ENCODE measurements at regions not wholly inside any gene's neighbourhood (a gene's known extent, or its start where the extent isn't known, plus 50 kb on each side); places are given as distances from the start of the nearest gene placed in this dataset.
"Not testable (repeated sequence)": the region's sequence is repeated elsewhere in the genome, so short reads cannot be mapped to it uniquely, and the experiment has no call there.

- not testable (repeated sequence) for DNase-seq
Observed at GRCh38 chr11:3583476-3583875, 58.3 kb downstream of the ART5 start.

- not testable (repeated sequence) for DNase-seq
Observed at GRCh38 chr11:3581389-3581725, 60.4 kb downstream of the ART5 start.

GRCh38 chr11:3580487-3581388, 61.1 kb downstream of the ART5 start:
- peak in 13 of 56 donors; percentile 2 to 54 (median 14) for DNase-seq

GRCh38 chr11:3579600-3580459, 62.0 kb downstream of the ART5 start:
- DNase-seq: not testable (repeated sequence)

- not testable (repeated sequence) for DNase-seq
Observed at GRCh38 chr11:3576066-3576604, 65.7 kb downstream of the ART5 start.

GRCh38 chr11:3572976-3573647, 68.7 kb downstream of the ART5 start:
- DNase-seq: not testable (repeated sequence)

- not testable (repeated sequence) for DNase-seq
Observed at GRCh38 chr11:3571752-3572151, 70.0 kb downstream of the ART5 start.

- not testable (repeated sequence) for DNase-seq
Observed at GRCh38 chr11:3565838-3566237, 76.0 kb downstream of the ART5 start.

GRCh38 chr11:3564383-3564782, 77.4 kb downstream of the ART5 start:
- DNase-seq: not testable (repeated sequence)

- not testable (repeated sequence) for DNase-seq
Observed at GRCh38 chr11:3554621-3555020, 87.2 kb downstream of the ART5 start.

- not testable (repeated sequence) for DNase-seq
Observed at GRCh38 chr11:3544990-3545389, 96.8 kb downstream of the ART5 start.

- not testable (repeated sequence) for DNase-seq
Observed at GRCh38 chr11:3538220-3538619, 103.6 kb downstream of the ART5 start.

GRCh38 chr11:3537254-3537653, 104.5 kb downstream of the ART5 start:
- not testable (repeated sequence) for DNase-seq

- not testable (repeated sequence) for DNase-seq
Observed at GRCh38 chr11:3532958-3533357, 108.8 kb downstream of the ART5 start.

- DNase-seq: not testable (repeated sequence)
Observed at GRCh38 chr11:3531280-3531679, 110.5 kb downstream of the ART5 start.

GRCh38 chr11:3523567-3523966, 118.2 kb downstream of the ART5 start:
- not testable (repeated sequence) for DNase-seq

- DNase-seq: not testable (repeated sequence)
Observed at GRCh38 chr11:3520905-3521304, 120.9 kb downstream of the ART5 start.

GRCh38 chr11:3519841-3520240, 122.0 kb downstream of the ART5 start:
- DNase-seq: not testable (repeated sequence)

GRCh38 chr11:3516934-3517567, 124.7 kb downstream of the ART5 start:
- DNase-seq: not testable (repeated sequence)

- DNase-seq: not testable (repeated sequence)
Observed at GRCh38 chr11:3516345-3516933, 125.4 kb downstream of the ART5 start.

Data from amygdala (tissue), 56 donors.